ENCODE measurements at regions not wholly inside any gene's neighbourhood (a gene's known extent, or its start where the extent isn't known, plus 50 kb on each side); places are given as distances from the start of the nearest gene placed in this dataset.

- TF ChIP-seq CTCF (IDR thresholded peaks at IDR 0.05) (no peak), POLR2AphosphoS5 (IDR thresholded peaks at IDR 0.05) (no peak)
Observed at GRCh38 chr22:49622241-49623105, 205.2 kb downstream of the BRD1 start.
